Esophagus squamous epithelium (tissue), 5 donors: ENCODE measurements at regions not wholly inside any gene's neighbourhood (a gene's known extent, or its start where the extent isn't known, plus 50 kb on each side); places are given as distances from the start of the nearest gene placed in this dataset.
"Not testable (repeated sequence)": the region's sequence is repeated elsewhere in the genome, so short reads cannot be mapped to it uniquely, and the experiment has no call there.

ENCODE experiments used
- DNase-seq: peaks from one replicate; lab custom pipeline; 2025; lab: John Stamatoyannopoulos, UW
- H3K27ac ChIP-seq, 4 donors: fragments of 200-600 bp; sonication (generic); one replicate each; pipeline ENCODE4 v1.5.1; 2016 to 2019; ENCODE audit warnings: mild to moderate bottlenecking in 1 of 4
- H3K27me3 ChIP-seq, 4 donors: fragments of 200-600 bp; sonication (generic); 1 replicate in 3 of 4; 2 replicates in 1 of 4; pipeline versions ENCODE4 v1.5.1 to v1.6.0; 2017 to 2021; ENCODE audit warnings: antibody characterized with exemption in 1 of 4
- H3K36me3 ChIP-seq, 3 donors: fragments of 200-600 bp; sonication (generic); one replicate each; pipeline ENCODE4 v1.5.1; 2016 to 2019
- H3K4me1 ChIP-seq, 3 donors: fragments of 200-600 bp; sonication (generic); one replicate each; pipeline ENCODE4 v1.5.1; 2017 to 2019
- H3K4me3 ChIP-seq, 4 donors: fragments of 200-600 bp; sonication (generic); 1 replicate in 3 of 4; 2 replicates in 1 of 4; pipeline ENCODE4 v1.5.1; 2016 to 2019; ENCODE audit warnings: mild to moderate bottlenecking in 2 of 4, moderate library complexity in 1 of 4
- H3K9me3 ChIP-seq, 3 donors: fragments of 200-600 bp; sonication (generic); one replicate each; pipeline ENCODE4 v1.5.1; 2016 to 2019
- CTCF ChIP-seq, 6 experiments: fragments of 450-650 bp in 4 of 6; fragments of 200-600 bp in 2 of 6; sonication (generic) in 2 of 6; IDR thresholded peaks; one replicate each; pipeline ENCODE4 v1.5.1; 2016 to 2019; ENCODE audit warnings: antibody characterized with exemption in 6 of 6, mild to moderate bottlenecking in 4 of 6, moderate library complexity in 4 of 6
- POLR2A ChIP-seq, 4 donors: fragments of 450-650 bp; IDR thresholded peaks; one replicate each; pipeline ENCODE4 v1.6.1; 2017; ENCODE audit warnings: antibody characterized with exemption in 4 of 4, mild to moderate bottlenecking in 4 of 4, moderate library complexity in 3 of 4
- WGBS, 2 donors: methylation state at CpG; one replicate each; pipeline ENCODE4 v1.1.5; 2018; 5-methylcytosine and 5-hydroxymethylcytosine counted together
- intact Hi-C: fragments of 100-400 bp; cut with DNase I; formaldehyde crosslinking; loops from one replicate; pipeline ENCODE4 v1.15.0; 2022
- donor health status: DM: yes; HTN: yes; CAD: no.

DNA sequence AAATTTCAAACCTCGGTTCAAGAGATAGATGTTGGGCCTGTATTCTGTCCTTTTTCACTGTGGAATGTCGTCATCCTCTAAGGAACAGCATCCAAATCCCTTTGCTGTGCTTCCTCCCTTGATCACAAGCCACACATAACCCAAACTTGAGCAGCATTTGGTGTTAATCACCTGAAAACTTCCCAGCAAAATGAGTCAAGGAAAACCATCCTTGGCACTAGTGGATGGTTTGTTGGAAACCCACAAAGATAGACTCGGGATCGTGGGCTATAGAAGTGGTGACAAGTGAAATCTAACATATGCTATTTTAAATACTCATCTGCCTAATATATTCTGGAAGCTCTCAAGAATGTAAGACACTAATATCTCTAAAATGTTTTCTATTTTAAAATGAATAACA is 459.1 kb downstream of the SETD4 start:
- 66 to 75% methylated on average over 4 of the region's 4 CpGs for WGBS, 2 donors
- TF ChIP-seq POLR2A (IDR thresholded peaks at IDR 0.05) (no peak), CTCF (IDR thresholded peaks at IDR 0.05) (no peak)

DNA sequence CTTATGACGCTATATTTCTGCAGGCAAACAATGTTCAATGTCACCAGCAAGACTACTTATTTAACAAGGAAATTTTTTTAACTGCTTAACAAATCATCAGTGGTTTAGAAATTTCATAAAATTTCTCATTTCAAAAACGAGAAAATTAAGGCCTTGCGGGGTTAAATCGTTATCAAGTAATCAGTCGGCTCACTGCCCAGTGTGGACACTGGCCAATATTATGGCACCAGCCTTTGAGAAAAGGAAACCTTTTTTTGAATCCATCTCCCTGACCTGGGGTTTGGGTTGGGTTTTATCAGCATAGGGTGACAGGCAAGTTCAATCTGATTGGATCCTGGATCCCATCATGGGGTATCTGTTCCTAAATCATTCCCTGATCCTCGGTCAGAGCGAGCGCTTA is 461.2 kb downstream of the SETD4 start:
- intact Hi-C loops, result no loop called here
- 72 to 76% methylated on average over 8 of the region's 8 CpGs for WGBS, 2 donors
- no peaks in the 10 kb centered on the region for H3K4me1 ChIP-seq
- TF ChIP-seq CTCF (IDR thresholded peaks at IDR 0.05) (no peak), POLR2A (IDR thresholded peaks at IDR 0.05) (no peak)
- H3K27ac ChIP-seq, result no peak overlapping the region
- no peak overlapping the region for H3K4me3 ChIP-seq
- H3K27me3 ChIP-seq, result peaks cover 0 to 31% (median 0%) of the 10 kb centered on the region in 4 donors
- no peaks in the 10 kb centered on the region for H3K9me3 ChIP-seq
- DNase-seq, result no peak
- no peaks in the 10 kb centered on the region for H3K36me3 ChIP-seq

More for the DNA sequence above, 459.1 kb downstream of the SETD4 start:
- Histone ChIP-seq H3K27me3 (peaks cover 0 to 31% (median 0%) of the 10 kb centered on the region in 4 donors), H3K27ac (no peak overlapping the region), H3K9me3 (no peaks in the 10 kb centered on the region), H3K36me3 (no peaks in the 10 kb centered on the region), H3K4me1 (peaks cover 0 to 5% (median 0%) of the 10 kb centered on the region in 3 donors), H3K4me3 (no peak overlapping the region)
- no peak for DNase-seq
- intact Hi-C loops, result no loop called here

DNA sequence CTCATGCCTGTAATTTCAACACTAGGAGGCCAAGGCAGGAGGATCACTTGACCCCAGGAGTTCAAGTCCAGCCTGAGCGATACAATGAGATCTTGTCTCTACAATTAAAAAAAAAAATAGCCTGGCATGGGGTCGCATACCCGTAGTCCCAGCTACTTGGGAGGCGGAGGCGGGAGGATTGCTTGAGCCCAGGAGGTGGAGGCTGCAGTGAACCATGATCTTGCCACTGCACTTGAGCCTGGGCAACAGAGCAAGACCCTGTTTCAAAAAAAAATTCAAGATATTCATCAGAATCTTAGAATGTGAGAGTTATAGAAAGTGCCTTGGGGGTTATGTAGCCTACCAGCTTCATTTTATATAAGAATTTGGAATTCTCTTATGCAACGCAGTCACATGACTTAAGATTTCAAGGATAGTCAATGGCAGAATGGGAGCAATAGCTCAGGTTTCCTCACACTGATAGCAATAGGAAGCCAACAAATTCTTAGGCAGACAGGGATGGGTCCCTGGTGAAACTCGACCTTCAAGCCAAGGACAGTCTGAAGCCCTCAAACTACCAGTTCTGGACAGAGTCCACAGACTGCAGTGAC is 462.5 kb downstream of the SETD4 start:
- no peak overlapping the region for H3K27ac ChIP-seq
- no peaks in the 10 kb centered on the region for H3K36me3 ChIP-seq
- TF ChIP-seq CTCF (IDR thresholded peaks at IDR 0.05), result no peak
- no peak for TF ChIP-seq POLR2A (IDR thresholded peaks at IDR 0.05)
- no peaks in the 10 kb centered on the region for H3K9me3 ChIP-seq
- peaks cover 0 to 22% (median 0%) of the 10 kb centered on the region in 4 donors for H3K27me3 ChIP-seq
- H3K4me3 ChIP-seq, result no peak overlapping the region
- intact Hi-C loops, result no loop called here
- 85 to 89% methylated on average over 4 to 7 of the region's 7 CpGs for WGBS, 2 donors
- H3K4me1 ChIP-seq, result peaks cover 0 to 4% (median 3%) of the 10 kb centered on the region in 3 donors
- DNase-seq, result no peak

DNA sequence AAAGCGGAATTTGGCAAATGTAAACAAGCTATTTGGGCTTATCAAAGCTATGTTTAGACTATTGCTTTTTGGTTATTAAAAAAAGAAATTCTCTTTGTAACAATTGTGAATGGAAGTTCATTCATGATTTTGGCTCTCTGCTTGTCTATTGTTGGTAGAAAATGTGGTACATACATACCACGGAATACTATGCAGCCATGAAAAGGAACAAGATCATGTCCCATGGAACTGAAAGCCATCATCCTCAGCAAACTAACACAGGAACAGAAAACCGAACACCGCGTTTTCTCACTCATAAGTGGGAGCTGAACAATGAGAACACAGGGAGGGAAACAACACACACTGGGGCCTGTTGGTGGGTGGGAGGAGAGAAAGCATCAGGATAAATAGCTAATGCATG is 465.4 kb downstream of the SETD4 start:
- TF ChIP-seq CTCF (IDR thresholded peaks at IDR 0.05) (no peak), POLR2A (IDR thresholded peaks at IDR 0.05) (no peak)
- intact Hi-C loops, result no loop called here
- Histone ChIP-seq H3K9me3 (no peaks in the 10 kb centered on the region), H3K4me3 (no peak overlapping the region), H3K4me1 (peaks cover 0 to 9% (median 7%) of the 10 kb centered on the region in 3 donors), H3K36me3 (no peaks in the 10 kb centered on the region), H3K27ac (no peak overlapping the region), H3K27me3 (peaks cover 0 to 18% (median 0%) of the 10 kb centered on the region in 4 donors)
- 93 to 95% methylated on average over 5 of the region's 5 CpGs for WGBS, 2 donors
- no peak for DNase-seq

DNA sequence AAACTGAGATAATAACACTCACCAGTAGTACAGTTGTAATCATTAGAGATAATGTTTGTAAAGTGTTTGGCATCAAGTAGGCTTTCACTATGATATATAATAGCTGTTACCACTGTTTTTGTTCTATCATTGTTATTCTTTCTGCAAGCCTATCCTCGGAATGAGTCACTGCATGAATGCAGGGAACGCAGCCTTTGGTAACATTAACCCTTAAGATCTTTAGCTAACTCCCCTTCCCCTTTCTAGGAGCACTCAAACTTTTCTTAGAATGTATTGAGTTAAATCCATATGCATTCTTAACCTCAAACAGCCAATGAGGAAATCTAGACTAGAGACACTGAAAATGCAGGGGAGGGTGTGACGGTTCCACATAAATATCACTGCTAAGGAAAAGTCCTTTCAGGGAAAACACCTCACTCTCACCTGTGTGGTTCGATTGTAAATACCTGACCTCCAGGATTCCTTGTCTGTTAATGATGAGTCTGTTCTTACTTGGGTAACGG is 467.3 kb downstream of the SETD4 start:
- no peaks in the 10 kb centered on the region for H3K9me3 ChIP-seq
- WGBS, 2 donors, result 28 to 32% methylated on average over 5 of the region's 5 CpGs
- no peak overlapping the region for H3K27ac ChIP-seq
- H3K36me3 ChIP-seq, result no peaks in the 10 kb centered on the region
- peaks cover 0 to 10% (median 0%) of the 10 kb centered on the region in 4 donors for H3K27me3 ChIP-seq
- peaks cover 0 to 9% (median 7%) of the 10 kb centered on the region in 3 donors for H3K4me1 ChIP-seq
- intact Hi-C loops, result no loop called here
- no peak for DNase-seq
- TF ChIP-seq POLR2A (IDR thresholded peaks at IDR 0.05) (no peak), CTCF (IDR thresholded peaks at IDR 0.05) (no peak)
- no peak overlapping the region for H3K4me3 ChIP-seq

DNA sequence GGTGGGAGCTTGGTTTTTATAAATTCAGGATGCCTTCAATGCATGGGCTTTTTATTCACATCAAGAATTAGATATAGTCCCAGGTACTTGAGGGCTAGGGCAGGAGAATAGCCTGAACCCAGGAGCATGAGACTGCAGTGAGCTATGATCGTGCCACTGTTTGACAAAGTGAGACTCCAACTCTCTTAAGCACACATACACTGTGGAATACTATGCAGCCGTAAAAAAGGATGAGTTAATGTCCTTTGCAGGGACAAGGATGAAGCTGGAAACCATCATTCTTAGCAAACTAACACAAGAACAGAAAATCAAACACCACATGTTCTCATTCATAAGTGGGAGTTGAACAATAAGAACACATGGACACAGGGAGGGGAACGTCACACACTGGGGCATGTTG is 470.0 kb downstream of the SETD4 start:
- H3K27ac ChIP-seq, H3K36me3 ChIP-seq, intact Hi-C loops, H3K4me3 ChIP-seq, H3K9me3 ChIP-seq, DNase-seq, H3K4me1 ChIP-seq: not testable (repeated sequence)
- peaks cover 0 to 17% (median 0%) of the 10 kb centered on the region in 4 donors for H3K27me3 ChIP-seq
- 90 to 95% methylated on average over 3 of the region's 3 CpGs for WGBS, 2 donors
